IPS-20b (cell line): ENCODE measurements at regions not wholly inside any gene's neighbourhood (a gene's known extent, or its start where the extent isn't known, plus 50 kb on each side); places are given as distances from the start of the nearest gene placed in this dataset.
"Not testable (repeated sequence)": the region's sequence is repeated elsewhere in the genome, so short reads cannot be mapped to it uniquely, and the experiment has no call there.

Experiments used
- H3K27ac ChIP-seq: one replicate; pipeline ENCODE4 v1.5.1; 2013; ENCODE audit warnings: low read length
- H3K27me3 ChIP-seq: 2 replicates; pipeline ENCODE4 v1.6.1; 2013; ENCODE audit warnings: mild to moderate bottlenecking, low read length, inconsistent platforms; ENCODE audit not compliant: insufficient read depth
- H3K36me3 ChIP-seq: 2 replicates; pipeline ENCODE4 v1.6.1; 2013; ENCODE audit warnings: low read depth, mild to moderate bottlenecking, inconsistent platforms, low read length, moderate library complexity; ENCODE audit not compliant: insufficient read depth
- H3K4me1 ChIP-seq: 2 replicates; pipeline ENCODE4 v1.6.1; 2013; ENCODE audit warnings: mild to moderate bottlenecking, control low read depth, inconsistent platforms, low read length, moderate library complexity; ENCODE audit not compliant: insufficient read depth
- H3K4me3 ChIP-seq: 2 replicates; pipeline ENCODE4 v1.5.1; 2013; ENCODE audit warnings: mild to moderate bottlenecking, low read length, inconsistent platforms
- H3K9ac ChIP-seq: 2 replicates; pipeline ENCODE4 v1.6.1; 2013; ENCODE audit warnings: low read depth, mild to moderate bottlenecking, inconsistent platforms, low read length, moderate library complexity
- H3K9me3 ChIP-seq: 2 replicates; pipeline ENCODE4 v1.6.1; 2013; ENCODE audit warnings: mild to moderate bottlenecking, low read depth, low read length, inconsistent platforms; ENCODE audit not compliant: insufficient read depth

DNA sequence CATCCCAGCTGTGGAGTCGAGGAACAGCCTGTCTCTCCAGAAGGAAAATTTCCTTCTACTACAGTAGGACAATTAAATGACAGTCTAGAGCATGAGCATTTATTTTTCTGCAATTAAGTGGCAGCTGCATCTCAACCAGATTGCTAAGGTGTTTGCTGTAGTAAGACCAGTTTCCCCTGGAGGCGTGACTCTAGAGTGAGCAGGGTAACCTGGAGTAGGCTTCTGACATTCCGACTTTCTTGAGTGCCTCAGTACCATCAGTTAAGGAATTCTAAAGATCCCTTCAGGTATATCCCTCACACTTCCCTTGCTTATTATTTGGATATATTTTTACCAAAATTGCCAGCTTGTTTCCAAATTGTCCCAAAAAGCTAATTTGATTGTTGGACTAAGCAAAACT, 59.2 kb upstream of the IRX2 start:
- Histone ChIP-seq H3K9me3 (no peaks in the 10 kb centered on the region), H3K27ac (no peak overlapping the region), H3K36me3 (no peaks in the 10 kb centered on the region), H3K4me3 (no peak overlapping the region), H3K27me3 (no peaks in the 10 kb centered on the region), H3K9ac (no peak overlapping the region), H3K4me1 (no peaks in the 10 kb centered on the region)

DNA sequence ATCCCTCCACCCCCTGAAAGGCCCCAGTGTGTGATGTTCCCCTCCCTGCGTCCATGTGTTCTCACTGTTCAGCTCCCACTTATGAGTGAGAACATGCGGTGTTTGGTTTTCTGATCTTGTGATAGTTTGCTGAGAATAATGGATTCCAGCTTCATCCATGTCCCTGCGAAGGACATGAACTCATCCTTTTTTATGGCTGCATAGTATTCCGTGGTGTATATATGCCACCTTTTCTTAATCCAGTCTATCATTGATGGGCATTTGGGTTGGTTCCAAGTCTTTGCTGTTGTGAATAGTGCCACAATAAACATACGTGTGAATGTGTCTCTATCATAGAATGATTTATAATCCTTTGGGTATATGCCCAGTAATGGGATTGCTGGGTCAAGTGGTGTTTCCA, 55.8 kb upstream of the IRX2 start:
- not testable (repeated sequence) for H3K27ac ChIP-seq, H3K36me3 ChIP-seq, H3K9me3 ChIP-seq, H3K27me3 ChIP-seq, H3K4me1 ChIP-seq, H3K9ac ChIP-seq, H3K4me3 ChIP-seq

DNA sequence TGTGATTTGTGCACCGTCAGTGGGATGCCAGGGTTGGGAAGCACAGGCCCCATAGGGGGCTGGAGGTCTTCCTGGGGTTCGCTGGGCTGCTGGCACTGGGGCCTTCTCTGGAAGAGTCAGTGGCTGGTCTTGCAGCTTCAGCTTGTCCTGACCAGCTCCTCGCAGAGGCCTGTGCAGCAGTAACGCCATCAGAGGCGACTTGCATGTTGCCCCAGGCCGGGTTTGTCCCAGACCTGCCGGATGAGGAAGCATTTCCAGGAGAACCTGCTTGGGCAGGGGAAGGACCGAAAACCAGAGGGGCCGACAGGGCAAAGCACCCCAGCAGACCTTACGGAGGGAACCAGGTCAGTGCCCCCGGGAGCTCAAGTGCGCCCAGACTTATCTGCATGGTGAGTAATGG, 54.7 kb upstream of the IRX2 start:
- Histone ChIP-seq H3K4me3 (no peak overlapping the region), H3K9ac (no peak overlapping the region), H3K36me3 (no peaks in the 10 kb centered on the region), H3K9me3 (no peaks in the 10 kb centered on the region), H3K27me3 (no peaks in the 10 kb centered on the region), H3K4me1 (no peaks in the 10 kb centered on the region), H3K27ac (no peak overlapping the region)

DNA sequence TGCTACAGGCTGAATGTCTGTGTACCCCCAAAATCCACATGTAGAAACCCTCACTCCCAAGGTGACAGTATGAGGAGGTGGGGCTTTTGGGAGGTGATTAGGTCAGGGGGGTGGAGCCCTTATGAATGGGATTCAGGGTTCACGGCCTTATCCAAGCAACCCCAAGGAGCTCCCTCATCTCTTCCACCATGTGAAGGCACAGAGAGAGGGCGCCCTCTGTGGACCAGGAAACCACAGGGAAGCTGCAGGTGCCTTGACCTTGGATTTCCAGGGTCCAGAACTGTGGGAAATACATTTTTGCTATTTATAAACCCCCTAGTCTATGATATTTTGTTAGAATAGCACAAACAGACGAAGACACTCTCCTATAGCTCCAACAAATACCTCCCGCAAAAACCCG, 53.6 kb upstream of the IRX2 start:
- H3K27ac ChIP-seq: no peak overlapping the region
- no peaks in the 10 kb centered on the region for H3K36me3 ChIP-seq
- H3K9me3 ChIP-seq: no peaks in the 10 kb centered on the region
- no peaks in the 10 kb centered on the region for H3K4me1 ChIP-seq
- H3K27me3 ChIP-seq: no peaks in the 10 kb centered on the region
- no peak overlapping the region for H3K4me3 ChIP-seq
- no peak overlapping the region for H3K9ac ChIP-seq

DNA sequence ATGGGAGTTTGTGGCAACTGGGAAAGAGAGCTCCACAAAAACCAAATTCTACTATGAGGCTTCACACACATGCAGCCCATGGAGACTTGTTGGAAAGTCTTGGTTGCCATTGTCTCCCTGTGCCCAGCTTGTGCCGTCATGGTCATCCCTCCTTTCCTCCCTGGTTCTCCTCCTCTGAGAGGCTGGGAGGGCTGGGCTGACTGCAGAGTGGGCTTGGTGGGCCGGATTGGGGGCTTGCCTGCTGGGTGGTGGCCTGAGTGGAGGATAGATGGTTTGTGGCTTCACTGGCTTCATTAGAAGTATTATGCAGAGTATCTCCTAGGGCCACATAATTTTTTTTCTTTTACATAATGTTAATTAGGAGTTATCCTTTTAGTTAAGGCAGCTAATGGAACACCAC, 52.3 kb upstream of the IRX2 start:
- no peaks in the 10 kb centered on the region for H3K4me1 ChIP-seq
- no peaks in the 10 kb centered on the region for H3K9me3 ChIP-seq
- no peak overlapping the region for H3K9ac ChIP-seq
- no peaks in the 10 kb centered on the region for H3K36me3 ChIP-seq
- no peak overlapping the region for H3K27ac ChIP-seq
- no peak overlapping the region for H3K4me3 ChIP-seq
- H3K27me3 ChIP-seq: no peaks in the 10 kb centered on the region

DNA sequence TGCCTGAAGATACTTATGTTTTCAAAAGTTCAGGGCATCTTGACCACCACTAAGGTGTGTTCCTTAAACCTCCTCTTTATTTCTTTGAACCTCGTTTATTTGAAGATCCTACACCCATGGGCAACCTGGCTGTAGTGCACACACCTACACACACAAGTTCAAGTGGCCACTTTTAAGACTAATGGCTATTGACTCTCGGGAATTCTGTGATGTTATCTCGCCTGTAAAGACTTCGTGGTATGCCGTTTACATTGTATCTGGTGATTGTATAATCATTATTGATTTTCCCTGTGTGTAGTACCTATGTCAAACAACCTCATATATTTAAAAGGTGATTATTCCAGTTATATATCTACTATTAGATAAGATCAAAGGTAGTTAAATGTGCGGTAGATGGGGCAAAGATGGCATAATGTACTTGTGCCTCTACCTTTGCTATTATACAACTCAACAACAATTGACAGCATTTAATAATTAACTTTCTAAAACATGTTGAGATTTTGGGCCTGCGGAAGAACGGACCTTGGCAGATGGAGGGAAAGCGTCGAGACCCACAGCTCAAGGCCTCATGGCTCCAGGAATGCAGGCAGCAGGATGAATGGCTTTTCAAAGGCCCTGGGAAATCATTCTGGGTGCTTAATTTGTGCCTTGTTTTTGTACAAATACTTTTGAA, 51.4 kb upstream of the IRX2 start:
- Histone ChIP-seq H3K36me3 (no peaks in the 10 kb centered on the region), H3K27me3 (no peaks in the 10 kb centered on the region), H3K9ac (no peak overlapping the region), H3K27ac (no peak overlapping the region), H3K4me1 (no peaks in the 10 kb centered on the region), H3K4me3 (no peak overlapping the region), H3K9me3 (no peaks in the 10 kb centered on the region)

DNA sequence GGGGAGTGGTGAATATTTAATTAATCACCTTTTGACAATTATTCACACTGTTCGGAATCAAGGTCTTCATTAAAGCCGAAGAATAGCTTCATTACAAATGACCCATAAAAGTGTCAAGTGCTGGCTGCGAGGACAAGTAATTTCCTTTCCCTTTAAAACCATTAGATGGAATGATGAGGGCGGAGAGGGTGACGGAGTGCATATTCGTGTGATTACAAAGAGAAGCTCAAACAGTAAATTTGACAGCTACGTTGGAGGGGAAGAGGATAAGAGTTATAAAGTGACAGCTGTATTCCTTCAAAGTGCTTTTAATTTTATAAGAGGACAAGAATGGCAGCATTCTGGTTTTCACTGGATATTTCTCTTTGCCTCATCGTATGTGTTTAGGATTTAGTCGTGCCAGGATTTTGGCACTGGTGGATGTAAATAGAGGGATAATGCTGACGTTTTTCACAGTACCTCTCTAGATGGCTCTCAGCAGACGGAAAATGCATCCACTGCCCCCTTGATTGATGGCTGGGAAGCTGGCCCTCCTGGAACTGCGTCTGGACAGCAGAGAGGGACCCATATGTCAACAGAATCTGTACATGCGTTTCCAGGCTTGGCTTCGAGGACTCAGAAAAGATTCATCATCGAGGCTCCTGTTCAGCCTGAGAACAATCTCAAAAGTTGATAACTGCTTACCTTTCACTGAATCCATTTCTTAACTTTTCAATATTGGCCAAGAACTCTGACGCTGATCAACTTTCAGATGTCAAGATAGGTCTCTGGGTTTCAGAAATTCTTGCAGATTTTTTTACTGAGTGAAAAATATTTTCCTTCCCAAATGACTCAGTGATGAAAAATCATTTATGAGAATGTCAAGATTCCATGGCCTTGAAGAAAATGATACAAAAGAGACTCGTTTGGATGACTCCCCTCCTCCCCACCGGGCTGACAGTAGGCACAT, 50.4 kb upstream of the IRX2 start:
- Histone ChIP-seq H3K27ac (no peak overlapping the region), H3K36me3 (no peaks in the 10 kb centered on the region), H3K4me3 (no peak overlapping the region), H3K27me3 (no peaks in the 10 kb centered on the region), H3K4me1 (no peaks in the 10 kb centered on the region), H3K9me3 (no peaks in the 10 kb centered on the region), H3K9ac (no peak overlapping the region)
